Chondrocyte (in vitro differentiated cells): ENCODE measurements at regions not wholly inside any gene's neighbourhood (a gene's known extent, or its start where the extent isn't known, plus 50 kb on each side); places are given as distances from the start of the nearest gene placed in this dataset.

Experiments used
- DNase-seq: peaks from one replicate; pipeline ENCODE4 v3.0.0; 2021; ENCODE audit warnings: mixed read lengths, low spot score
- H3K27ac Mint-ChIP-seq: one replicate; pipeline ENCODE4 v1.8.0; 2021; ENCODE audit warnings: mild to moderate bottlenecking, moderate library complexity, mixed read lengths; ENCODE audit not compliant: unreplicated experiment
- H3K27me3 Mint-ChIP-seq: 2 replicates; pipeline ENCODE4 v1.8.0; 2021; ENCODE audit warnings: low read depth, mixed read lengths
- H3K36me3 Mint-ChIP-seq: 2 replicates; pipeline ENCODE4 v1.8.0; 2021; ENCODE audit warnings: low read depth, mixed read lengths
- H3K4me1 Mint-ChIP-seq: 2 replicates; pipeline ENCODE4 v1.8.0; 2021; ENCODE audit warnings: low read depth, mild to moderate bottlenecking, mixed read lengths
- H3K4me3 Mint-ChIP-seq: one replicate; pipeline ENCODE4 v1.8.0; 2021; ENCODE audit warnings: mild to moderate bottlenecking, moderate library complexity, mixed read lengths; ENCODE audit not compliant: unreplicated experiment
- H3K9me3 Mint-ChIP-seq: 2 replicates; pipeline ENCODE4 v1.8.0; 2021; ENCODE audit warnings: low read depth, mixed read lengths
- CTCF ChIP-seq: fragments of 200-600 bp; sonication (generic); IDR thresholded peaks from 2 replicates; pipeline ENCODE4 v1.5.0; 2021; ENCODE audit warnings: antibody characterized with exemption, mild to moderate bottlenecking, moderate library complexity

- no peaks in the 10 kb centered on the region for H3K36me3 Mint-ChIP-seq
- peaks cover 2% of the 10 kb centered on the region for H3K9me3 Mint-ChIP-seq
- DNase-seq = no peak
- H3K27me3 Mint-ChIP-seq = no peaks in the 10 kb centered on the region
- H3K4me3 Mint-ChIP-seq = no peak overlapping the region
- peaks cover 17% of the 10 kb centered on the region for H3K4me1 Mint-ChIP-seq
- H3K27ac Mint-ChIP-seq = no peak overlapping the region
- TF ChIP-seq CTCF = no peak
These were observed 258.6 kb upstream of the DACH1 start for GRCh38 chr13:72125561-72125960.

- no peaks in the 10 kb centered on the region for H3K36me3 Mint-ChIP-seq
- H3K27ac Mint-ChIP-seq = no peak overlapping the region
- H3K4me3 Mint-ChIP-seq = no peak overlapping the region
These were observed 255.8 kb upstream of the DACH1 start for GRCh38 chr13:72122661-72123255.

GRCh38 chr13:72121466-72121865 lies 254.5 kb upstream of the DACH1 start:
- no peaks in the 10 kb centered on the region for H3K36me3 Mint-ChIP-seq
- no peaks in the 10 kb centered on the region for H3K27me3 Mint-ChIP-seq
- H3K4me3 Mint-ChIP-seq = no peak overlapping the region
- peaks cover 2% of the 10 kb centered on the region for H3K9me3 Mint-ChIP-seq
- no peak for TF ChIP-seq CTCF
- no peak overlapping the region for H3K27ac Mint-ChIP-seq
- DNase-seq = no peak
- peaks cover 10% of the 10 kb centered on the region for H3K4me1 Mint-ChIP-seq

More at GRCh38 chr13:72122661-72123255, 255.8 kb upstream of the DACH1 start:
- Mint-ChIP-seq H3K4me1 (peaks cover 14% of the 10 kb centered on the region), H3K9me3 (peaks cover 2% of the 10 kb centered on the region), H3K27me3 (no peaks in the 10 kb centered on the region)
- TF ChIP-seq CTCF = no peak
- no peak for DNase-seq

- Mint-ChIP-seq H3K4me1 (peaks cover 4% of the 10 kb centered on the region), H3K27ac (no peak overlapping the region), H3K4me3 (no peak overlapping the region), H3K36me3 (peaks cover 2% of the 10 kb centered on the region), H3K9me3 (peaks cover 6% of the 10 kb centered on the region), H3K27me3 (no peaks in the 10 kb centered on the region)
- DNase-seq = no peak
- no peak for TF ChIP-seq CTCF
These were observed 253.6 kb upstream of the DACH1 start for GRCh38 chr13:72120632-72121031.

- Mint-ChIP-seq H3K27me3 (no peaks in the 10 kb centered on the region), H3K4me3 (no peak overlapping the region), H3K36me3 (peaks cover 2% of the 10 kb centered on the region), H3K9me3 (peaks cover 5% of the 10 kb centered on the region), H3K27ac (no peak overlapping the region), H3K4me1 (peaks cover 13% of the 10 kb centered on the region)
- no peak for TF ChIP-seq CTCF
- DNase-seq = no peak
These were observed 246.9 kb upstream of the DACH1 start for GRCh38 chr13:72113931-72114330.
